MM.1S (cell line): ENCODE measurements at regions not wholly inside any gene's neighbourhood (a gene's known extent, or its start where the extent isn't known, plus 50 kb on each side); places are given as distances from the start of the nearest gene placed in this dataset.

ENCODE experiments used
- EZH2 ChIP-seq: fragments of 300-600 bp; sonication (generic); optimal IDR thresholded peaks from 2 replicates; pipeline ENCODE3; 2017; ENCODE audit warnings: low read depth, mild to moderate bottlenecking, antibody characterized with exemption, low read length, mixed read lengths
- TF ChIP-seq, protein P1 (sequence below): fragments of 300-600 bp; sonication (generic); IDR thresholded peaks from 2 replicates; pipeline ENCODE4 v1.5.1; 2016; ENCODE audit warnings: antibody characterized with exemption, low read length, mixed read lengths

DNA sequence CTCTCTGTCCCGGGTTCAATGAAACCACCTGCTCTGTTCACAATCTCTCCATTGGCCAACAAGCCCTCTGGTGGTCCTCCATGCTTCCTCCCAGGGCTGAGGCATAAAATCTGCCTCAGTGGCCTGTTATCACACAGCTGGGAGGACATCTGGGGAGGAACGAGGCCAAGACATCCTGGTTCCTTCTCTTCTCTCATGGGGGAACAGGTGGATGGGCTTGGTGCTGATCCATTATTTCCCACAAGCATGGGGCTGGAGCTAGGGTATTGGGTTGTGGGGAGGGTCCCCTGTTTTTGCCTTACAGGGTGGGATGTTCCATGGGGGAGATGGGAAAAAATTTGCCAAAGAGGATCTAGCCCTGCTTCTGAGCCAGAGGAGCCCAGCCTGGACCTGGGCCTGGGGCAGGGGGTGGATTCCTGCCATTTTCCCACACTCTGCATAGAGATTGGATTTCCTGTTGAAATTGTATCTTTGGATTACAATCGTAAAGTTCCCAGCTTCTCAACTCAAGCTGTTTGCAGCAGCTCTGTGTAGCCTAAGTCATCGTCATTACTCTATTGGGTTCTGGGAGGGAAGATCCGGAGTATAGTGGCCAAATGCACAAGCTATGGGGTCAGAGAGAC, 124.7 kb downstream of the NAV1 start:
- TF ChIP-seq, protein P1, sequence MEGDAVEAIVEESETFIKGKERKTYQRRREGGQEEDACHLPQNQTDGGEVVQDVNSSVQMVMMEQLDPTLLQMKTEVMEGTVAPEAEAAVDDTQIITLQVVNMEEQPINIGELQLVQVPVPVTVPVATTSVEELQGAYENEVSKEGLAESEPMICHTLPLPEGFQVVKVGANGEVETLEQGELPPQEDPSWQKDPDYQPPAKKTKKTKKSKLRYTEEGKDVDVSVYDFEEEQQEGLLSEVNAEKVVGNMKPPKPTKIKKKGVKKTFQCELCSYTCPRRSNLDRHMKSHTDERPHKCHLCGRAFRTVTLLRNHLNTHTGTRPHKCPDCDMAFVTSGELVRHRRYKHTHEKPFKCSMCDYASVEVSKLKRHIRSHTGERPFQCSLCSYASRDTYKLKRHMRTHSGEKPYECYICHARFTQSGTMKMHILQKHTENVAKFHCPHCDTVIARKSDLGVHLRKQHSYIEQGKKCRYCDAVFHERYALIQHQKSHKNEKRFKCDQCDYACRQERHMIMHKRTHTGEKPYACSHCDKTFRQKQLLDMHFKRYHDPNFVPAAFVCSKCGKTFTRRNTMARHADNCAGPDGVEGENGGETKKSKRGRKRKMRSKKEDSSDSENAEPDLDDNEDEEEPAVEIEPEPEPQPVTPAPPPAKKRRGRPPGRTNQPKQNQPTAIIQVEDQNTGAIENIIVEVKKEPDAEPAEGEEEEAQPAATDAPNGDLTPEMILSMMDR: no peak
- TF ChIP-seq EZH2: no peak
